ENCODE measurements at regions not wholly inside any gene's neighbourhood (a gene's known extent, or its start where the extent isn't known, plus 50 kb on each side); places are given as distances from the start of the nearest gene placed in this dataset.

DNA sequence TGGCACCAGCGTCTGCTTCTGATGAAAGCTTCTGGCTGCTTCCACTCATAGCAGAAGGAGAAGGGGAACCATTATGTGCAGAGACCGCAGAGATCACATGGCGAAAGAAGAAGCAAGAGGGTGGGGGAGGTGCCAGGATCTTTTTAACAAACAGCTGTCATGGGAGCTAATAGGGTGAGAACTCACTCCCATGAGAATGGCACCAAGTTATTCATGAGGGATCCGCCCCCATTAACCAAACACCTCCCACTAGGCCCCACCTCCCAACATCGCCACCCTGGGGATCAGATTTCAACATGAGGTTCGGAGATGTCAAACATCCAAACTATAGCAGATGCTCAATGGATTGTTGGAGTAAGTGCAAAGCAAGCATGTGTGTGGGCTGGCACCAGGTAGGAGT, 125.8 kb upstream of the SLIT3 start:
- Histone ChIP-seq H3K4me3 (no peak overlapping the region), H3K27me3 (no peaks in the 10 kb centered on the region), H3K9me3 (no peaks in the 10 kb centered on the region), H3K4me1 (no peaks in the 10 kb centered on the region), H3K27ac (no peak overlapping the region), H3K36me3 (no peaks in the 10 kb centered on the region)
- DNase-seq (ENCODE audit: low spot score in 2 of 2): no peak
- TF ChIP-seq, protein P1, sequence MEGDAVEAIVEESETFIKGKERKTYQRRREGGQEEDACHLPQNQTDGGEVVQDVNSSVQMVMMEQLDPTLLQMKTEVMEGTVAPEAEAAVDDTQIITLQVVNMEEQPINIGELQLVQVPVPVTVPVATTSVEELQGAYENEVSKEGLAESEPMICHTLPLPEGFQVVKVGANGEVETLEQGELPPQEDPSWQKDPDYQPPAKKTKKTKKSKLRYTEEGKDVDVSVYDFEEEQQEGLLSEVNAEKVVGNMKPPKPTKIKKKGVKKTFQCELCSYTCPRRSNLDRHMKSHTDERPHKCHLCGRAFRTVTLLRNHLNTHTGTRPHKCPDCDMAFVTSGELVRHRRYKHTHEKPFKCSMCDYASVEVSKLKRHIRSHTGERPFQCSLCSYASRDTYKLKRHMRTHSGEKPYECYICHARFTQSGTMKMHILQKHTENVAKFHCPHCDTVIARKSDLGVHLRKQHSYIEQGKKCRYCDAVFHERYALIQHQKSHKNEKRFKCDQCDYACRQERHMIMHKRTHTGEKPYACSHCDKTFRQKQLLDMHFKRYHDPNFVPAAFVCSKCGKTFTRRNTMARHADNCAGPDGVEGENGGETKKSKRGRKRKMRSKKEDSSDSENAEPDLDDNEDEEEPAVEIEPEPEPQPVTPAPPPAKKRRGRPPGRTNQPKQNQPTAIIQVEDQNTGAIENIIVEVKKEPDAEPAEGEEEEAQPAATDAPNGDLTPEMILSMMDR (IDR thresholded peaks at IDR 0.05): no peak
- TF ChIP-seq EP300 (IDR thresholded peaks at IDR 0.05) (no peak), POLR2AphosphoS5 (IDR thresholded peaks at IDR 0.05) (no peak), POLR2A (IDR thresholded peaks at IDR 0.05) (no peak)
- 82% methylated on average over 6 of the region's 6 CpGs for WGBS

DNA sequence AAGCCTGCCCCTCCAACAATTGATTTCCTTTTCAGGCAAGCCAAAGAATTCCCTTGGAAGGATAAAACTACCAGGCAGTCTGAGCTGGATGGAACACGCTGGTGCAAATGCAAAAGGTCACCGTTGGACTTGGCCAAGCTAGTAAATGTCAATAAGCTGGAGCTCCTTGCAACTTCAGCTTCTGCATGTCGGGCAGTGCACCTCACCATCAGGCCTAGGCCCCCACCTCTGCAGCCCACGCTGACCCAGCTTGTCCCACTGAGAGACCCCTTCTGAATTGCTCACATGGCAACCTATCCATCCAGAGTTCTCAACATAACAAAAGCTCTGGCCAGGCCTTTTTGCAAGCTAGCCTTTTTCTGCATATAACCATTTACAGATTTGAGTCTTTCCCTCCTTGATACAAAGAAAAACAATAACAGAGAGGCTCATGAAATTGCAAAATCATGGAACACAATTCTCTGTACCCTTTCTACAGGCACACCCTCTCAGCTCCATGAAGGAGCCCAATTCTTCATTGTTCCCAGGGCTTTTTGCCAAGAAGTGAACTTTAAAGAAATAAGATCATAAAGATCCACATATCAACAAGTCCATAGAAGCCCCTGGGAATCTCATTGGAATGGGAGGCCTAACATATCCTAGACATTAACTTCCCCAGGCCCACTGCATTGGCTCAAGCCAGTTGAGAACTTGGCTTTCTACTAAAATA, 123.9 kb upstream of the SLIT3 start:
- Histone ChIP-seq H3K9me3 (no peaks in the 10 kb centered on the region), H3K4me1 (no peaks in the 10 kb centered on the region), H3K27me3 (no peaks in the 10 kb centered on the region), H3K36me3 (no peaks in the 10 kb centered on the region), H3K27ac (no peak overlapping the region), H3K4me3 (no peak overlapping the region)
- no peak for DNase-seq (ENCODE audit: low spot score in 2 of 2)
- TF ChIP-seq, protein P1 (IDR thresholded peaks at IDR 0.05): no peak
- no peak for TF ChIP-seq POLR2AphosphoS5 (IDR thresholded peaks at IDR 0.05)
- no peak for TF ChIP-seq POLR2A (IDR thresholded peaks at IDR 0.05)
- no peak for TF ChIP-seq EP300 (IDR thresholded peaks at IDR 0.05)
- 67% methylated on average over 4 of the region's 4 CpGs for WGBS

DNA sequence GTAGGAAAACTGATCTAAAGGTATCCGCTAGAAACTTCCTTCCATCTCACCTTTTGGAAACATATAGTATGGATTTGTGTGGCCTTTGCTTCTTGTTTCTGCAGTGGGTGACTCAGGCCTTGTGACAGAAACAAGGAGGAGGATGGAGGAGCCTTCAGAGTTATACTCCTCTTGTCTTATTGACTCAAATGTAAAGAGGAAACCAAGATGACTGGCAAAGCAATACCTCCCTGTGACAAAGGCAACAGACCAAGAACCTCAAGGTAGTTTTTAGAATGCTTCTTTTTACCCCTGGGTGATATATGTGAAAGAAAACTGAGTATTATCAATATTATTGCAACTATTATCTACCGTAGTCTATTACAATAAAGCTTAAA, 123.3 kb upstream of the SLIT3 start:
- TF ChIP-seq EP300 (IDR thresholded peaks at IDR 0.05): no peak
- TF ChIP-seq, protein P1 (IDR thresholded peaks at IDR 0.05): no peak
- no peak for TF ChIP-seq POLR2A (IDR thresholded peaks at IDR 0.05)
- no peak for TF ChIP-seq POLR2AphosphoS5 (IDR thresholded peaks at IDR 0.05)
- DNase-seq (ENCODE audit: low spot score in 2 of 2): no peak
- no peak overlapping the region for H3K4me3 ChIP-seq
- H3K36me3 ChIP-seq: no peaks in the 10 kb centered on the region
- H3K9me3 ChIP-seq: no peaks in the 10 kb centered on the region
- 84% methylated on average over 2 of the region's 2 CpGs for WGBS
- H3K27me3 ChIP-seq: no peaks in the 10 kb centered on the region
- H3K27ac ChIP-seq: no peak overlapping the region
- H3K4me1 ChIP-seq: no peaks in the 10 kb centered on the region

DNA sequence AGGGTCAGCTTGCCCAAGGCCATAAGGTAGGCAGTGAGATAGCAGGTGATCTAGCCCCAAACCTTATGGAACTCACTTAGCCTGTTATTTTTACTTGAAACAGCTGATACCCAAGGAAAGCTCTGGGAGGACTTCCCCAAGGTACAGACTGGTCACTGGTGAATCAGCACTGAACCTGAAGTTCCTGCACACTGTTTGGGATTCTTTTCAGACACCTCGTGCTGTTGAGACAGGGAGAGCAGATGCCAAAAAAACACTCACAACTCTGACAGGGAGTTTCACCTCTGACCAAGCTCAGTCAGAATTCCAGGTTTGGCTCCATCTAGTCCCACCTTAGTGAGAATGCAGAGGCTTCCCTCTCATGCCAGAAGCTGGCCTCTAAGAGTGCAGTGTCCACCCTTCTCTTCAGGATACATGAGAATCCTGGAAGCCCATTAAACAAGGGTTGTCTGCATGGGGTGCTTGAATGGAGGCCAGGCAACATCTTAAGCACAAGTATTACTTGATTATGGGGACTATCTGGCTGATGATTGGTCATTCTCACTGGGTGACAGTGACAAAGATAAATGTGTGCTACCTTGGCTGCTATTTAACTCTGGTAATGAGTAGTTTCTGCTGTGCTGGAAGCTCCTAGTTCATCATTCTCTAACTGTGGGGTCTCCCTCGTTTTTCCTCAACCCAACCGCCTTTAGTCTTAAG, 122.8 kb upstream of the SLIT3 start:
- TF ChIP-seq, protein P1 (IDR thresholded peaks at IDR 0.05): no peak
- TF ChIP-seq POLR2A (IDR thresholded peaks at IDR 0.05) (no peak), EP300 (IDR thresholded peaks at IDR 0.05) (no peak), POLR2AphosphoS5 (IDR thresholded peaks at IDR 0.05) (no peak)
- H3K9me3 ChIP-seq: no peaks in the 10 kb centered on the region
- no peak overlapping the region for H3K4me3 ChIP-seq
- no peaks in the 10 kb centered on the region for H3K36me3 ChIP-seq
- H3K4me1 ChIP-seq: no peaks in the 10 kb centered on the region
- H3K27ac ChIP-seq: no peak overlapping the region
- no peaks in the 10 kb centered on the region for H3K27me3 ChIP-seq
- DNase-seq (ENCODE audit: low spot score in 2 of 2): no peak
- WGBS: 86% methylated on average over 3 of the region's 3 CpGs

DNA sequence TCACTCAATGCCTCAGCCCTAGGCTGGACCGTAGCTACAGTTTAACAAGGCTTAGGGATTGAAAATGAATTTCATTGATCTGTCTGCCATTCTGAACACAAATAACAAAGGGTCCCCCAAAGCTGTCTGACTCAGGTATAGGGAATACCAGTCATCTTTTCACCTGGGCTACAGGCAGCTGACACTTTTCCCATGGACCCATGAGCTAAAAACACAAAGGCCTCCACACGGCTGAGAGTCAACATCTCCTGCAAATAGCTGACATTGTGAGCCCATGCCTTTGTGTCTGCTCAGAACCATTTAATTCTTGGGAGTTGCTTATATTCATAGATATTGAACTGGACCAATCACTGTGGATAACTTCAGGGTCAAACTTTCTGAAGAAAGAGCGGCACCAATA, 121.1 kb upstream of the SLIT3 start:
- Histone ChIP-seq H3K4me1 (peaks cover 4% of the 10 kb centered on the region), H3K36me3 (no peaks in the 10 kb centered on the region), H3K27ac (no peak overlapping the region), H3K9me3 (no peaks in the 10 kb centered on the region), H3K4me3 (no peak overlapping the region), H3K27me3 (no peaks in the 10 kb centered on the region)
- WGBS: 94% methylated on average over 3 of the region's 3 CpGs
- no peak for TF ChIP-seq EP300 (IDR thresholded peaks at IDR 0.05)
- no peak for TF ChIP-seq POLR2A (IDR thresholded peaks at IDR 0.05)
- TF ChIP-seq, protein P1 (IDR thresholded peaks at IDR 0.05): no peak
- TF ChIP-seq POLR2AphosphoS5 (IDR thresholded peaks at IDR 0.05): no peak
- no peak for DNase-seq (ENCODE audit: low spot score in 2 of 2)
